WTC11 (cell line): ENCODE measurements at regions not wholly inside any gene's neighbourhood (a gene's known extent, or its start where the extent isn't known, plus 50 kb on each side); places are given as distances from the start of the nearest gene placed in this dataset.

Experiments
- ATF1 ChIP-seq: sonication (generic); formaldehyde crosslinking; IDR thresholded peaks from 2 replicates; pipeline ENCODE4 v1.8.1; 2023; ENCODE audit warnings: mild to moderate bottlenecking, moderate library complexity, missing genetic modification reagents
- ATF3 ChIP-seq: sonication (generic); formaldehyde crosslinking; conservative IDR thresholded peaks from 2 replicates; pipeline ENCODE4 v1.8.1; 2022; ENCODE audit warnings: mild to moderate bottlenecking, missing genetic modification reagents
- CREB1 ChIP-seq: sonication (generic); formaldehyde crosslinking; IDR thresholded peaks from 2 replicates; pipeline ENCODE4 v1.8.0; 2023; ENCODE audit warnings: mild to moderate bottlenecking, missing genetic modification reagents
- CTCF ChIP-seq: fragments of 200-600 bp; IDR thresholded peaks from 2 replicates; pipeline ENCODE4 v1.8.0; 2022; ENCODE audit warnings: antibody characterized with exemption
- ESRRA ChIP-seq: sonication (generic); formaldehyde crosslinking; IDR thresholded peaks from 2 replicates; pipeline ENCODE4 v1.8.1; 2022; ENCODE audit warnings: mild to moderate bottlenecking, missing genetic modification reagents, borderline replicate concordance
- FOXK1 ChIP-seq: sonication (generic); formaldehyde crosslinking; IDR thresholded peaks from 2 replicates; pipeline ENCODE4 v1.8.0; 2022; ENCODE audit warnings: mild to moderate bottlenecking, moderate library complexity, missing genetic modification reagents
- HMGXB4 ChIP-seq: sonication (generic); formaldehyde crosslinking; IDR thresholded peaks from 2 replicates; pipeline ENCODE4 v1.8.1; 2023; ENCODE audit warnings: mild to moderate bottlenecking, moderate library complexity, missing genetic modification reagents
- JUN ChIP-seq: sonication (generic); formaldehyde crosslinking; IDR thresholded peaks from 2 replicates; pipeline ENCODE4 v1.8.0; 2023; ENCODE audit warnings: mild to moderate bottlenecking, missing genetic modification reagents
- NFYB ChIP-seq: sonication (generic); formaldehyde crosslinking; conservative IDR thresholded peaks from 2 replicates; pipeline ENCODE4 v1.8.0; 2022; ENCODE audit warnings: low read depth, missing genetic modification reagents
- NR1H2 ChIP-seq: sonication (generic); formaldehyde crosslinking; IDR thresholded peaks from 2 replicates; pipeline ENCODE4 v1.9.0; 2021; ENCODE audit warnings: mild to moderate bottlenecking, moderate library complexity, missing genetic modification reagents
- PRDM15 ChIP-seq: sonication (generic); formaldehyde crosslinking; IDR thresholded peaks from 2 replicates; pipeline ENCODE4 v1.8.0; 2022; ENCODE audit warnings: missing genetic modification reagents
- USF1 ChIP-seq: sonication (generic); formaldehyde crosslinking; IDR thresholded peaks from 2 replicates; pipeline ENCODE4 v1.8.0; 2022; ENCODE audit warnings: mild to moderate bottlenecking, missing genetic modification reagents
- ZNF416 ChIP-seq: fragments of 250-450 bp; sonication (Bioruptor Pico); IDR thresholded peaks from 2 replicates; pipeline ENCODE4 v1.9.0; 2021; ENCODE audit warnings: mild to moderate bottlenecking, inconsistent platforms

GRCh38 chr3:117243657-117244056 is 534.1 kb downstream of the TUSC7 start:
- no peak for TF ChIP-seq CTCF
- TF ChIP-seq CREB1 (CRISPR knock-in tag) = no peak
- TF ChIP-seq ATF3 = no peak
- no peak for TF ChIP-seq ESRRA (CRISPR knock-in tag)
- no peak for TF ChIP-seq NR1H2
- TF ChIP-seq HMGXB4 (CRISPR knock-in tag) = no peak
- no peak for TF ChIP-seq JUN
- no peak for TF ChIP-seq ATF1 (CRISPR knock-in tag)
- no peak for TF ChIP-seq FOXK1
- TF ChIP-seq PRDM15 (CRISPR knock-in tag) = no peak
- TF ChIP-seq NFYB (CRISPR knock-in tag) = no peak
- no peak for TF ChIP-seq USF1 (CRISPR knock-in tag)
- no peak for TF ChIP-seq ZNF416 (CRISPR knock-in tag)
